ENCODE measurements at regions not wholly inside any gene's neighbourhood (a gene's known extent, or its start where the extent isn't known, plus 50 kb on each side); places are given as distances from the start of the nearest gene placed in this dataset.

DNA sequence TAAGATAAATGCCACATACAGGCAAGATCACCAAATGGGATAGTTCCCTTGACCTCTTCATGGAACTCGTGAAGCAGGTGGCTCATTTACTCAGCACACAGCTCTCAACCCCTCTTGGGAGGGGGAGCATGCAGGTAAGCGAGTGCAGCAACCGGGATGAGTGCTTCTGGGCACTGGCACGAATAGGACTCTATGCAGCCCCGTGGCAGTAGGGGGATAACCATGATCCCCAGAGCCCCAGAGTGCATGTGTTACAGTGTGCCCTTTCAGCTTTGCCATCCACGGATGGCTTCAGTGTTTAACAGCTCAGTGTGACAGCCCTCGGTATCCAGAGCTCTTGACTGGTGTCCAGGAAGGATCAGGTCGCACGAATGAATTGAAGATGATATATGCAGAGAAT is 1187.1 kb downstream of the CDH9 start:
- Histone ChIP-seq H2AK5ac (ENCODE audit: low read depth, low read length) (no peak overlapping the region), H4K5ac (ENCODE audit: low read depth, low read length) (no peak overlapping the region), H3K27ac (ENCODE audit: insufficient read depth, low read length) (no peak overlapping the region), H3K4ac (ENCODE audit: low read depth, low read length) (no peak overlapping the region), H4K8ac (ENCODE audit: low read depth in 2 of 2, low read length in 2 of 2) (no peak overlapping the region), H3K56ac (ENCODE audit: extremely low read depth, insufficient read depth, low read length) (no peak overlapping the region), H3K14ac (replicated peaks; ENCODE audit: low read depth, low read length) (no peak overlapping the region), H2BK20ac (ENCODE audit: low read depth, low read length) (no peak overlapping the region), H3K4me3 (ENCODE audit: insufficient read depth, low read depth, low read length) (no peak overlapping the region), H3K79me1 (ENCODE audit: low read depth in 1 of 2, low read length in 2 of 2) (no peaks in the 10 kb centered on the region), H3K27me3 (ENCODE audit: control insufficient read depth, insufficient read depth, low read length) (no peaks in the 10 kb centered on the region), H3K9ac (ENCODE audit: low read depth, low read length) (no peak overlapping the region), H2BK15ac (ENCODE audit: low read depth, low read length) (no peak overlapping the region), H2BK5ac (ENCODE audit: low read depth, low read length, poor library complexity, severe bottlenecking) (no peak overlapping the region), H3K9me1 (ENCODE audit: insufficient read depth, low read length) (no peaks in the 10 kb centered on the region), H3K23ac (ENCODE audit: low read depth, low read length) (no peak overlapping the region), H3K9me3 (ENCODE audit: control insufficient read depth, insufficient read depth, low read length) (peaks cover 8% of the 10 kb centered on the region; the same call in 1 of the 2 replicates), H2AFZ (replicated peaks; ENCODE audit: low read length, poor library complexity) (no peak overlapping the region), H2AK9ac (replicated peaks; ENCODE audit: low read depth, low read length, poor library complexity) (no peak overlapping the region), H4K20me1 (ENCODE audit: insufficient read depth, low read length) (no peaks in the 10 kb centered on the region), H2BK120ac (ENCODE audit: low read depth, low read length) (no peak overlapping the region), H4K91ac (ENCODE audit: insufficient read depth, low read depth, low read length) (no peak overlapping the region), H3K36me3 (ENCODE audit: control insufficient read depth, insufficient read depth, low read length) (no peaks in the 10 kb centered on the region), H3K4me1 (ENCODE audit: control insufficient read depth, insufficient read depth, low read length) (no peaks in the 10 kb centered on the region), H3K18ac (ENCODE audit: low read depth, low read length) (no peak overlapping the region), H3K4me2 (ENCODE audit: low read depth, low read length) (no peak overlapping the region)
- ChIA-PET POLR2A (ENCODE audit: unreplicated experiment) (no interaction called here), CTCF (no interaction called here)
- intact Hi-C loops (cut with micrococcal nuclease) (no loop called here), dilution Hi-C loops (cut with HindIII; ENCODE audit: low sequenced_read_pairs, unreplicated experiment) (no loop called here), in situ Hi-C loops (cut with MboI; ENCODE audit: low sequenced_read_pairs) (no loop called here)
- no peak for ATAC-seq (ENCODE audit: low read depth)
- BruUV-seq (replicated peaks): no TSS peak
- WGBS, 2 experiments (ENCODE audit: extremely low coverage in 2 of 2, insufficient read length in 1 of 2): 7% methylated on average over 2 of the region's 9 CpGs; no CpG with 5 or more reads in 1 of the 2 experiments
- no peak for DNase-seq
- TF ChIP-seq RAD21 (IDR thresholded peaks at IDR 0.05; ENCODE audit: low read length) (no peak), MAZ (IDR thresholded peaks at IDR 0.05; ENCODE audit: borderline replicate concordance, low read depth, low read length) (no peak), MXI1 (IDR thresholded peaks at IDR 0.05; ENCODE audit: borderline replicate concordance, low read depth, low read length) (no peak), FOS (IDR thresholded peaks at IDR 0.05; ENCODE audit: low read depth, low read length) (no peak), SMC3 (IDR thresholded peaks at IDR 0.05; ENCODE audit: low read depth, low read length) (no peak), MAFK (IDR thresholded peaks at IDR 0.05; ENCODE audit: low read depth, low read length) (no peak), RFX5 (IDR thresholded peaks at IDR 0.05; ENCODE audit: low read depth, low read length) (no peak), NFE2L2 (IDR thresholded peaks at IDR 0.05; ENCODE audit: low read depth, low read length) (no peak), CHD1 (IDR thresholded peaks at IDR 0.05; ENCODE audit: low read depth, low read length) (no peak), RCOR1 (IDR thresholded peaks at IDR 0.05; ENCODE audit: insufficient replicate concordance, low read length) (no peak), BHLHE40 (IDR thresholded peaks at IDR 0.05; ENCODE audit: low read depth, low read length) (no peak), CEBPB (IDR thresholded peaks at IDR 0.05; ENCODE audit: low read depth, low read length) (no peak), POLR2A (IDR thresholded peaks at IDR 0.05; ENCODE audit: low read depth, low read length) (no peak)
- TF ChIP-seq, protein P1, sequence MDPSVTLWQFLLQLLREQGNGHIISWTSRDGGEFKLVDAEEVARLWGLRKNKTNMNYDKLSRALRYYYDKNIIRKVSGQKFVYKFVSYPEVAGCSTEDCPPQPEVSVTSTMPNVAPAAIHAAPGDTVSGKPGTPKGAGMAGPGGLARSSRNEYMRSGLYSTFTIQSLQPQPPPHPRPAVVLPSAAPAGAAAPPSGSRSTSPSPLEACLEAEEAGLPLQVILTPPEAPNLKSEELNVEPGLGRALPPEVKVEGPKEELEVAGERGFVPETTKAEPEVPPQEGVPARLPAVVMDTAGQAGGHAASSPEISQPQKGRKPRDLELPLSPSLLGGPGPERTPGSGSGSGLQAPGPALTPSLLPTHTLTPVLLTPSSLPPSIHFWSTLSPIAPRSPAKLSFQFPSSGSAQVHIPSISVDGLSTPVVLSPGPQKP (IDR thresholded peaks at IDR 0.05; ENCODE audit: borderline replicate concordance, low read depth, low read length): no peak
- TF ChIP-seq, protein P2, sequence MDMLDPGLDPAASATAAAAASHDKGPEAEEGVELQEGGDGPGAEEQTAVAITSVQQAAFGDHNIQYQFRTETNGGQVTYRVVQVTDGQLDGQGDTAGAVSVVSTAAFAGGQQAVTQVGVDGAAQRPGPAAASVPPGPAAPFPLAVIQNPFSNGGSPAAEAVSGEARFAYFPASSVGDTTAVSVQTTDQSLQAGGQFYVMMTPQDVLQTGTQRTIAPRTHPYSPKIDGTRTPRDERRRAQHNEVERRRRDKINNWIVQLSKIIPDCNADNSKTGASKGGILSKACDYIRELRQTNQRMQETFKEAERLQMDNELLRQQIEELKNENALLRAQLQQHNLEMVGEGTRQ (IDR thresholded peaks at IDR 0.05; ENCODE audit: low read depth, low read length): no peak
- TF ChIP-seq, protein P3, sequence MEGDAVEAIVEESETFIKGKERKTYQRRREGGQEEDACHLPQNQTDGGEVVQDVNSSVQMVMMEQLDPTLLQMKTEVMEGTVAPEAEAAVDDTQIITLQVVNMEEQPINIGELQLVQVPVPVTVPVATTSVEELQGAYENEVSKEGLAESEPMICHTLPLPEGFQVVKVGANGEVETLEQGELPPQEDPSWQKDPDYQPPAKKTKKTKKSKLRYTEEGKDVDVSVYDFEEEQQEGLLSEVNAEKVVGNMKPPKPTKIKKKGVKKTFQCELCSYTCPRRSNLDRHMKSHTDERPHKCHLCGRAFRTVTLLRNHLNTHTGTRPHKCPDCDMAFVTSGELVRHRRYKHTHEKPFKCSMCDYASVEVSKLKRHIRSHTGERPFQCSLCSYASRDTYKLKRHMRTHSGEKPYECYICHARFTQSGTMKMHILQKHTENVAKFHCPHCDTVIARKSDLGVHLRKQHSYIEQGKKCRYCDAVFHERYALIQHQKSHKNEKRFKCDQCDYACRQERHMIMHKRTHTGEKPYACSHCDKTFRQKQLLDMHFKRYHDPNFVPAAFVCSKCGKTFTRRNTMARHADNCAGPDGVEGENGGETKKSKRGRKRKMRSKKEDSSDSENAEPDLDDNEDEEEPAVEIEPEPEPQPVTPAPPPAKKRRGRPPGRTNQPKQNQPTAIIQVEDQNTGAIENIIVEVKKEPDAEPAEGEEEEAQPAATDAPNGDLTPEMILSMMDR (conservative IDR thresholded peaks at IDR 0.05; ENCODE audit: low read depth, low read length): no peak

Measured in IMR-90 (cell line).